ENCODE measurements at regions not wholly inside any gene's neighbourhood (a gene's known extent, or its start where the extent isn't known, plus 50 kb on each side); places are given as distances from the start of the nearest gene placed in this dataset.

DNA sequence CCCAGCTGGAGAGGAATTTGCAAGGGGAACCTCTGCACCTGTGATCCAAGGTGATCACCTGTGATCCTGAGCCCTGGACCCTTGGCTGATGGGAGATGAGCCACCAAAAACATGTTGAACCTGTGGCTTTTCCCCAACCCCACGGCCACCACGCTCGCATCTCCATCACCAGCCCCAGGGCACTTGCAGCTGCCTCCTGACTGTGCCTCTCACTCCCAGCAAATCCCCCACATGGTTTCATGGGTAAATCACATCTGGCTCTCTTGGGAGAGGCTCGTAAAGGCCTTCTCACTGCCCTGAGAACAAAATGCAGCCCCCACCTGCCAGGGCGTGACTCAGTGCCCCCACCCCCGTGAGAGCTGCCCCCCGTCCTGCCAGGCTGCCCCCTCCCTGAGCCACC lies 76.0 kb downstream of the RFLNA start:
- H3K14ac ChIP-seq (ENCODE audit: insufficient read depth, low read length) = no peak overlapping the region
- WGBS (ENCODE audit: extremely low coverage, insufficient read length, low lambda C conversion rate) = no CpG with 5 or more reads among the region's 7 CpGs
- no peak overlapping the region for H4K91ac ChIP-seq (ENCODE audit: insufficient read length, low read depth, low read length)
- no peaks in the 10 kb centered on the region for H3K23me2 ChIP-seq (ENCODE audit: insufficient read length, low read depth, low read length, poor library complexity, severe bottlenecking)
- H3K36me3 Mint-ChIP-seq (ENCODE audit: insufficient read depth in 1 of 3, low read depth in 3 of 3) = peaks cover 9 to 43% (median 36%) of the 10 kb centered on the region in 3 experiments; a peak in 6 of 7 replicates
- no peak overlapping the region for H3T11ph ChIP-seq (ENCODE audit: low read length)
- H3K27me3 Mint-ChIP-seq (ENCODE audit: low read depth) = no peaks in the 10 kb centered on the region
- no peak overlapping the region for H2BK120ac ChIP-seq (ENCODE audit: low read depth, low read length, poor library complexity, severe bottlenecking)
- no peaks in the 10 kb centered on the region for H3K4me1 ChIP-seq (ENCODE audit: insufficient read depth, low read length)
- H3K27ac ChIP-seq (ENCODE audit: insufficient read length, low read depth, low read length) = no peak overlapping the region
- H2BK5ac ChIP-seq (ENCODE audit: insufficient read length, low read length) = no peak overlapping the region
- DNase-seq = no peak
- H3K4me3 Mint-ChIP-seq = no peak overlapping the region
- no peak overlapping the region for H3K18ac ChIP-seq (ENCODE audit: insufficient read length, low read depth, low read length)
- H2AFZ ChIP-seq (ENCODE audit: low read length) = no peak overlapping the region
- H4K8ac ChIP-seq (replicated peaks; ENCODE audit: insufficient read length, low read depth, low read length) = no peak overlapping the region
- H2BK12ac ChIP-seq (ENCODE audit: insufficient read length, low read depth, low read length) = no peak overlapping the region
- no peak overlapping the region for H2BK15ac ChIP-seq (ENCODE audit: low read depth, low read length)
- H3K23ac ChIP-seq (ENCODE audit: insufficient read length, low read depth, low read length) = no peak overlapping the region
- H3K79me1 ChIP-seq (ENCODE audit: insufficient read depth, low read depth, low read length, poor library complexity, severe bottlenecking) = no peaks in the 10 kb centered on the region
- no peak overlapping the region for H3K56ac ChIP-seq (ENCODE audit: insufficient read length, low read depth, low read length)
- H3K9me3 Mint-ChIP-seq = no peaks in the 10 kb centered on the region
- peak overlapping the region in 1 of 3 experiments; percentile 77; a peak in 2 of 7 replicates for H3K27ac Mint-ChIP-seq
- H2BK20ac ChIP-seq (ENCODE audit: low read depth, low read length, poor library complexity, severe bottlenecking) = no peak overlapping the region
- TF ChIP-seq, protein P1, sequence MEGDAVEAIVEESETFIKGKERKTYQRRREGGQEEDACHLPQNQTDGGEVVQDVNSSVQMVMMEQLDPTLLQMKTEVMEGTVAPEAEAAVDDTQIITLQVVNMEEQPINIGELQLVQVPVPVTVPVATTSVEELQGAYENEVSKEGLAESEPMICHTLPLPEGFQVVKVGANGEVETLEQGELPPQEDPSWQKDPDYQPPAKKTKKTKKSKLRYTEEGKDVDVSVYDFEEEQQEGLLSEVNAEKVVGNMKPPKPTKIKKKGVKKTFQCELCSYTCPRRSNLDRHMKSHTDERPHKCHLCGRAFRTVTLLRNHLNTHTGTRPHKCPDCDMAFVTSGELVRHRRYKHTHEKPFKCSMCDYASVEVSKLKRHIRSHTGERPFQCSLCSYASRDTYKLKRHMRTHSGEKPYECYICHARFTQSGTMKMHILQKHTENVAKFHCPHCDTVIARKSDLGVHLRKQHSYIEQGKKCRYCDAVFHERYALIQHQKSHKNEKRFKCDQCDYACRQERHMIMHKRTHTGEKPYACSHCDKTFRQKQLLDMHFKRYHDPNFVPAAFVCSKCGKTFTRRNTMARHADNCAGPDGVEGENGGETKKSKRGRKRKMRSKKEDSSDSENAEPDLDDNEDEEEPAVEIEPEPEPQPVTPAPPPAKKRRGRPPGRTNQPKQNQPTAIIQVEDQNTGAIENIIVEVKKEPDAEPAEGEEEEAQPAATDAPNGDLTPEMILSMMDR (conservative IDR thresholded peaks at IDR 0.05) = no peak
- H4K20me1 ChIP-seq (ENCODE audit: control insufficient read depth, insufficient read depth, insufficient read length) = no peaks in the 10 kb centered on the region
- H4K5ac ChIP-seq (ENCODE audit: insufficient read length, low read depth, low read length) = no peak overlapping the region
- H3K9ac ChIP-seq (ENCODE audit: extremely low read depth, insufficient read length, low read length) = no peak overlapping the region
- H3K4me1 Mint-ChIP-seq = no peaks in the 10 kb centered on the region
- H2AK5ac ChIP-seq (ENCODE audit: insufficient read length, low read length) = no peak overlapping the region
- no peaks in the 10 kb centered on the region for H3K9me3 ChIP-seq (ENCODE audit: control insufficient read depth, low read depth, low read length)
- H3K79me2 ChIP-seq (ENCODE audit: insufficient read depth, low read length) = no peaks in the 10 kb centered on the region
- no peak overlapping the region for H3K4me2 ChIP-seq (ENCODE audit: insufficient read depth, insufficient read length, low read length)
- no peak overlapping the region for H3K4ac ChIP-seq (ENCODE audit: low read depth, low read length)
- no peaks in the 10 kb centered on the region for H3K27me3 ChIP-seq (ENCODE audit: insufficient read depth, low read length)

Measured in H9 (cell line).